Stomach (tissue), 8 donors: ENCODE measurements at regions not wholly inside any gene's neighbourhood (a gene's known extent, or its start where the extent isn't known, plus 50 kb on each side); places are given as distances from the start of the nearest gene placed in this dataset.

Experiments used
- DNase-seq, 2 donors: peaks; one replicate each; pipeline versions ENCODE4 v3.0.0 to v3.0.0-alpha.2; 2013 to 2019
- H3K27ac ChIP-seq, 5 donors: fragments of 200-600 bp in 4 of 5; sonication (generic) in 4 of 5; one replicate each; pipeline ENCODE4 v1.5.1; 2013 to 2019; ENCODE audit warnings: mild to moderate bottlenecking in 1 of 5, moderate library complexity in 1 of 5
- H3K27me3 ChIP-seq, 3 donors: fragments of 200-600 bp; sonication (generic); one replicate each; pipeline ENCODE4 v1.5.1; 2017 to 2019; ENCODE audit warnings: mixed run types in 1 of 3
- H3K36me3 ChIP-seq, 4 donors: fragments of 200-600 bp; sonication (generic); 1 replicate in 3 of 4; 2 replicates in 1 of 4; pipeline ENCODE4 v1.5.1; 2016 to 2019
- H3K4me1 ChIP-seq, 4 donors: fragments of 200-600 bp; sonication (generic); one replicate each; pipeline ENCODE4 v1.5.1; 2016 to 2019
- H3K4me3 ChIP-seq, 4 donors: fragments of 200-600 bp; sonication (generic) in 3 of 4; one replicate each; pipeline ENCODE4 v1.5.1; 2016 to 2019; ENCODE audit warnings: mild to moderate bottlenecking in 1 of 4
- H3K9me3 ChIP-seq, 4 donors: fragments of 200-600 bp; sonication (generic); one replicate each; pipeline ENCODE4 v1.5.1; 2016 to 2019
- CTCF ChIP-seq, 7 experiments: fragments of 450-650 bp in 4 of 7; fragments of 200-600 bp in 3 of 7; sonication (generic) in 3 of 7; IDR thresholded peaks; one replicate each; pipeline ENCODE4 v1.5.1; 2016 to 2019; ENCODE audit warnings: antibody characterized with exemption in 7 of 7, control low read depth in 2 of 7, mild to moderate bottlenecking in 1 of 7
- EP300 ChIP-seq: sonication (generic); formaldehyde crosslinking; IDR thresholded peaks from one replicate; pipeline ENCODE4 v1.6.1; 2017; ENCODE audit warnings: antibody characterized with exemption
- POLR2A ChIP-seq, 4 donors: fragments of 450-650 bp; IDR thresholded peaks; one replicate each; pipeline ENCODE4 v1.6.1; 2016; ENCODE audit warnings: antibody characterized with exemption in 4 of 4, control low read depth in 2 of 4, mild to moderate bottlenecking in 1 of 4, moderate library complexity in 1 of 4
- POLR2AphosphoS5 ChIP-seq, 3 donors: sonication (generic); formaldehyde crosslinking; IDR thresholded peaks; one replicate each; pipeline ENCODE4 v1.6.1; 2016; ENCODE audit warnings: antibody characterized with exemption in 3 of 3
- WGBS, 5 donors: extraction: QIAGEN DNeasy Blood & Tissue Kit in 3 of 5; methylation state at CpG; one replicate each; pipeline versions ENCODE4 v1.1.5 to v1.1.7; 2013 to 2018; 5-methylcytosine and 5-hydroxymethylcytosine counted together
- intact Hi-C: fragments of 100-400 bp; cut with DNase I; formaldehyde crosslinking; loops from one replicate; pipeline ENCODE4 v1.15.1; 2023; ENCODE audit warnings: low total_unique reads
- donor health status: healthy with polysubstance abuse.
- donor health status: Bipolar disorder and iron deficiency.
- donor health status: healthy.

GRCh38 chr3:35275768-35276167 is 363.6 kb upstream of the ARPP21 start:
- H3K27ac ChIP-seq, result no peak overlapping the region
- 76 to 83% (median 82%) methylated on average over 2 of the region's 2 CpGs for WGBS, 5 donors
- DNase-seq, result no peak
- intact Hi-C loops, result no loop called here
- no peaks in the 10 kb centered on the region for H3K27me3 ChIP-seq
- H3K4me1 ChIP-seq, result no peaks in the 10 kb centered on the region
- peaks cover 0 to 27% (median 8%) of the 10 kb centered on the region in 4 donors for H3K9me3 ChIP-seq
- H3K36me3 ChIP-seq, result no peaks in the 10 kb centered on the region
- TF ChIP-seq POLR2A (IDR thresholded peaks at IDR 0.05) (no peak), CTCF (IDR thresholded peaks at IDR 0.05) (no peak)
- no peak overlapping the region for H3K4me3 ChIP-seq

GRCh38 chr3:35276568-35276967 is 362.8 kb upstream of the ARPP21 start:
- Histone ChIP-seq H3K4me3 (no peak overlapping the region), H3K27me3 (no peaks in the 10 kb centered on the region), H3K27ac (no peak overlapping the region), H3K4me1 (no peaks in the 10 kb centered on the region), H3K9me3 (peaks cover 0 to 27% (median 8%) of the 10 kb centered on the region in 4 donors), H3K36me3 (no peaks in the 10 kb centered on the region)
- DNase-seq, result no peak
- TF ChIP-seq POLR2A (IDR thresholded peaks at IDR 0.05) (no peak), POLR2AphosphoS5 (IDR thresholded peaks at IDR 0.05) (no peak), EP300 (no peak), CTCF (IDR thresholded peaks at IDR 0.05) (no peak)
- intact Hi-C loops, result no loop called here
- WGBS, 5 donors, result 54 to 92% (median 78%) methylated on average over 1 of the region's 1 CpG

- H3K27ac ChIP-seq, result no peak overlapping the region
- no peaks in the 10 kb centered on the region for H3K36me3 ChIP-seq
- WGBS, 5 donors, result 57 to 74% (median 66%) methylated on average over 4 of the region's 4 CpGs
- H3K4me3 ChIP-seq, result no peak overlapping the region
- intact Hi-C loops, result no loop called here
- no peak for TF ChIP-seq POLR2A (IDR thresholded peaks at IDR 0.05)
- no peak for TF ChIP-seq EP300
- no peak for TF ChIP-seq POLR2AphosphoS5 (IDR thresholded peaks at IDR 0.05)
- TF ChIP-seq CTCF (IDR thresholded peaks at IDR 0.05), result no peak
- no peak for DNase-seq
- H3K4me1 ChIP-seq, result no peaks in the 10 kb centered on the region
- no peaks in the 10 kb centered on the region for H3K27me3 ChIP-seq
- H3K9me3 ChIP-seq, result no peaks in the 10 kb centered on the region
Observed at GRCh38 chr3:35291471-35292236, 347.7 kb upstream of the ARPP21 start.

- WGBS, 5 donors, result 84 to 95% (median 89%) methylated on average over 3 of the region's 3 CpGs
- H3K27me3 ChIP-seq, result no peaks in the 10 kb centered on the region
- no peaks in the 10 kb centered on the region for H3K4me1 ChIP-seq
- H3K27ac ChIP-seq, result no peak overlapping the region
- intact Hi-C loops, result no loop called here
- no peaks in the 10 kb centered on the region for H3K36me3 ChIP-seq
- DNase-seq, result no peak
- no peak for TF ChIP-seq EP300
- no peaks in the 10 kb centered on the region for H3K9me3 ChIP-seq
- H3K4me3 ChIP-seq, result no peak overlapping the region
Observed at GRCh38 chr3:35292568-35292967, 346.8 kb upstream of the ARPP21 start.

- WGBS, 5 donors, result 65 to 77% (median 71%) methylated on average over 2 of the region's 2 CpGs
- Histone ChIP-seq H3K27me3 (no peaks in the 10 kb centered on the region), H3K4me3 (no peak overlapping the region), H3K4me1 (no peaks in the 10 kb centered on the region), H3K36me3 (no peaks in the 10 kb centered on the region), H3K9me3 (no peaks in the 10 kb centered on the region), H3K27ac (no peak overlapping the region)
- TF ChIP-seq POLR2AphosphoS5 (IDR thresholded peaks at IDR 0.05), result no peak
- no peak for TF ChIP-seq POLR2A (IDR thresholded peaks at IDR 0.05)
- no peak for TF ChIP-seq CTCF (IDR thresholded peaks at IDR 0.05)
- no peak for TF ChIP-seq EP300
- intact Hi-C loops, result no loop called here
- DNase-seq, result no peak
Observed at GRCh38 chr3:35295906-35296305, 343.4 kb upstream of the ARPP21 start.
